Esophagus muscularis mucosa (tissue), 4 donors: ENCODE measurements at regions not wholly inside any gene's neighbourhood (a gene's known extent, or its start where the extent isn't known, plus 50 kb on each side); places are given as distances from the start of the nearest gene placed in this dataset.

Experiments
- CTCF ChIP-seq, 3 experiments: fragments of 200-600 bp in 2 of 3; fragments of 450-650 bp in 1 of 3; sonication (generic) in 2 of 3; IDR thresholded peaks; one replicate each; pipeline ENCODE4 v1.5.1; 2017 to 2019; ENCODE audit warnings: antibody characterized with exemption in 3 of 3, mild to moderate bottlenecking in 2 of 3, moderate library complexity in 1 of 3
- EP300 ChIP-seq: sonication (generic); formaldehyde crosslinking; IDR thresholded peaks from one replicate; pipeline ENCODE4 v1.6.1; 2017; ENCODE audit warnings: antibody characterized with exemption
- POLR2A ChIP-seq: fragments of 450-650 bp; IDR thresholded peaks from one replicate; pipeline ENCODE4 v1.6.1; 2017; ENCODE audit warnings: antibody characterized with exemption, moderate library complexity, mild to moderate bottlenecking, low read depth
- POLR2AphosphoS5 ChIP-seq, 2 donors: sonication (generic); formaldehyde crosslinking; IDR thresholded peaks; one replicate each; pipeline ENCODE4 v1.6.1; 2017; ENCODE audit warnings: antibody characterized with exemption in 2 of 2

- TF ChIP-seq CTCF (IDR thresholded peaks at IDR 0.05) (no peak), POLR2A (no peak), POLR2AphosphoS5 (IDR thresholded peaks at IDR 0.05) (no peak), EP300 (no peak)
Measured at GRCh38 chr12:28693565-28694219, 455.4 kb upstream of the FAR2 start.
